GM23338 (cell line): ENCODE measurements at regions not wholly inside any gene's neighbourhood (a gene's known extent, or its start where the extent isn't known, plus 50 kb on each side); places are given as distances from the start of the nearest gene placed in this dataset.

Experiments
- ATAC-seq: fragments of 200-7000 bp; cut with Tn5 transposase; 3 replicates; pipeline ENCODE4 v1.9.1; 2020
- DNase-seq: peaks from one replicate; pipeline ENCODE4 v3.0.0-alpha.2; 2015; ENCODE audit warnings: low spot score
- H2AFZ ChIP-seq: fragments of 200-600 bp; sonication (generic); 2 replicates; pipeline ENCODE4 v1.8.0; 2016; ENCODE audit warnings: antibody characterized with exemption, mild to moderate bottlenecking, moderate library complexity
- H3F3A ChIP-seq: fragments of 200-600 bp; sonication (generic); replicated peaks from 2 replicates; pipeline ENCODE4 v1.8.0; 2017; ENCODE audit warnings: antibody characterized with exemption, mixed run types, low read depth
- H3K27ac ChIP-seq: fragments of 200-600 bp; sonication (generic); 2 replicates; pipeline ENCODE4 v1.6.1; 2016; ENCODE audit warnings: low read depth
- H3K27me3 ChIP-seq: fragments of 200-600 bp; sonication (generic); 2 replicates; pipeline ENCODE4 v1.8.0; 2016; ENCODE audit warnings: mild to moderate bottlenecking, mixed run types, moderate library complexity; ENCODE audit not compliant: insufficient read depth
- H3K36me3 ChIP-seq: fragments of 200-600 bp; sonication (generic); 2 replicates; pipeline ENCODE4 v1.8.0; 2016; ENCODE audit warnings: mild to moderate bottlenecking; ENCODE audit not compliant: insufficient read depth
- H3K4me1 ChIP-seq: fragments of 200-600 bp; sonication (generic); 2 replicates; pipeline ENCODE4 v1.8.0; 2016; ENCODE audit warnings: mild to moderate bottlenecking, moderate library complexity; ENCODE audit not compliant: insufficient read depth
- H3K4me2 ChIP-seq: fragments of 200-600 bp; sonication (generic); 2 replicates; pipeline ENCODE4 v1.7.1; 2017; ENCODE audit warnings: mixed run types
- H3K4me3 ChIP-seq: fragments of 200-600 bp; sonication (generic); 2 replicates; pipeline ENCODE4 v1.6.1; 2016; ENCODE audit warnings: mixed run types
- H3K79me2 ChIP-seq: fragments of 200-600 bp; sonication (generic); replicated peaks from 2 replicates; pipeline ENCODE4 v1.8.0; 2017; ENCODE audit warnings: mild to moderate bottlenecking; ENCODE audit not compliant: insufficient read depth
- H3K9me2 ChIP-seq: fragments of 200-600 bp; sonication (generic); 2 replicates; pipeline ENCODE4 v1.8.0; 2017; ENCODE audit not compliant: insufficient read depth
- H4K20me1 ChIP-seq: fragments of 200-600 bp; sonication (generic); replicated peaks from 2 replicates; pipeline ENCODE4 v1.8.0; 2017; ENCODE audit warnings: mild to moderate bottlenecking; ENCODE audit not compliant: insufficient read depth
- H3K27ac Mint-ChIP-seq: 2 replicates; pipeline ENCODE4 v1.8.0; 2020; ENCODE audit warnings: inconsistent platforms, mild to moderate bottlenecking, moderate library complexity, mixed read lengths
- H3K27me3 Mint-ChIP-seq: 3 replicates; pipeline ENCODE4 v1.8.0; 2022; ENCODE audit warnings: low read depth, mild to moderate bottlenecking, moderate library complexity, mixed read lengths, inconsistent platforms; ENCODE audit not compliant: insufficient read depth, poor library complexity
- H3K36me3 Mint-ChIP-seq: 3 replicates; pipeline ENCODE4 v1.8.0; 2021; ENCODE audit warnings: low read depth, mild to moderate bottlenecking, inconsistent platforms, moderate library complexity, mixed read lengths
- H3K4me1 Mint-ChIP-seq: 3 replicates; pipeline ENCODE4 v1.8.0; 2020; ENCODE audit warnings: mild to moderate bottlenecking, inconsistent platforms, mixed read lengths
- H3K4me3 Mint-ChIP-seq: 3 replicates; pipeline ENCODE4 v1.8.0; 2021; ENCODE audit warnings: moderate library complexity, mild to moderate bottlenecking, inconsistent platforms, mixed read lengths
- H3K9me3 Mint-ChIP-seq: 3 replicates; pipeline ENCODE4 v1.8.0; 2020; ENCODE audit warnings: moderate library complexity, mild to moderate bottlenecking, inconsistent platforms, mixed read lengths
- NANOG ChIP-seq: IDR thresholded peaks from 2 replicates; pipeline ENCODE4 v1.6.1; 2016; ENCODE audit warnings: antibody characterized with exemption, borderline replicate concordance
- STAT1 ChIP-seq: IDR thresholded peaks from one replicate; pipeline ENCODE4 v1.6.1; 2016; ENCODE audit warnings: antibody characterized with exemption; ENCODE audit not compliant: unreplicated experiment
- ZNF331 ChIP-seq: fragments of 250-450 bp; sonication (Bioruptor Pico); IDR thresholded peaks from 2 replicates; pipeline ENCODE4 v1.5.0; 2020; ENCODE audit warnings: low read depth, mild to moderate bottlenecking, moderate library complexity
- TF ChIP-seq, protein P1 (sequence below): fragments of 250-450 bp; sonication (Bioruptor Pico); IDR thresholded peaks from 2 replicates; pipeline ENCODE4 v1.5.0; 2020; ENCODE audit warnings: mild to moderate bottlenecking, moderate library complexity
- TF ChIP-seq, protein P2 (sequence below): IDR thresholded peaks from one replicate; pipeline ENCODE4 v1.6.1; 2018; ENCODE audit warnings: antibody characterized with exemption; ENCODE audit not compliant: unreplicated experiment

DNA sequence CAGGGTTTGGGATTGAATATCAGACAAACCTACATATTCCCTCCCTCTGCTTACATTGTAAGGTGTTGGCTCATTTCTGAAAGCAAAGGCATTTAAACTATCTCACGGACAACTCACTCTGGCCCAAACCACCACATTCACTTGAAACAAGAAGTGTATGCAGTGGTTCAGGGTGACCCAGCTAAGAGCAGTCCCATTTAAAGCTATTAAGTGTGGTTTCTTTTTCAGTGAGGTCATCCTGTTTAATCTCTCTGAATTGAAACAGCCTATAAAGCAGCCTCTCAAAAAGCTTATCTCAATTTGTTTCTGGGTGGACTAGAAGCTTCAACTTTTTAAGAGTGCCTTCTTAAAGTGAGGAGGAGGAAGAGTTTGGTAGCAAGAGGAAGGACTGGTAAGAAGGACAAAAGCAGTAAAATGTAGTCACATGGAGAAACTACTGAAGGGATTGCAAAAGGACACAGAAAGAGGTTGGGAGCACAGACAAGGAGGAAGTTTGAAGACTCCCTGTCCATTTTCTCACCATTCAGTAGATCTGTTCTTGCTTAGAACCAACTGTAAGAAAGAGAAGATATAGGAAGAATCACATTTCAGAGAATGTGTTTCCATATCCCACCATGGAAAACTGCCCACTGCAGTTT, 151.6 kb downstream of the TMCO5A start:
- H3K27me3 ChIP-seq, result no peaks in the 10 kb centered on the region
- H3K4me3 Mint-ChIP-seq, result no peak overlapping the region
- no peaks in the 10 kb centered on the region for H3K79me2 ChIP-seq
- TF ChIP-seq NANOG (no peak), STAT1 (no peak), ZNF331 (CRISPR knock-in tag) (no peak)
- TF ChIP-seq, protein P1, sequence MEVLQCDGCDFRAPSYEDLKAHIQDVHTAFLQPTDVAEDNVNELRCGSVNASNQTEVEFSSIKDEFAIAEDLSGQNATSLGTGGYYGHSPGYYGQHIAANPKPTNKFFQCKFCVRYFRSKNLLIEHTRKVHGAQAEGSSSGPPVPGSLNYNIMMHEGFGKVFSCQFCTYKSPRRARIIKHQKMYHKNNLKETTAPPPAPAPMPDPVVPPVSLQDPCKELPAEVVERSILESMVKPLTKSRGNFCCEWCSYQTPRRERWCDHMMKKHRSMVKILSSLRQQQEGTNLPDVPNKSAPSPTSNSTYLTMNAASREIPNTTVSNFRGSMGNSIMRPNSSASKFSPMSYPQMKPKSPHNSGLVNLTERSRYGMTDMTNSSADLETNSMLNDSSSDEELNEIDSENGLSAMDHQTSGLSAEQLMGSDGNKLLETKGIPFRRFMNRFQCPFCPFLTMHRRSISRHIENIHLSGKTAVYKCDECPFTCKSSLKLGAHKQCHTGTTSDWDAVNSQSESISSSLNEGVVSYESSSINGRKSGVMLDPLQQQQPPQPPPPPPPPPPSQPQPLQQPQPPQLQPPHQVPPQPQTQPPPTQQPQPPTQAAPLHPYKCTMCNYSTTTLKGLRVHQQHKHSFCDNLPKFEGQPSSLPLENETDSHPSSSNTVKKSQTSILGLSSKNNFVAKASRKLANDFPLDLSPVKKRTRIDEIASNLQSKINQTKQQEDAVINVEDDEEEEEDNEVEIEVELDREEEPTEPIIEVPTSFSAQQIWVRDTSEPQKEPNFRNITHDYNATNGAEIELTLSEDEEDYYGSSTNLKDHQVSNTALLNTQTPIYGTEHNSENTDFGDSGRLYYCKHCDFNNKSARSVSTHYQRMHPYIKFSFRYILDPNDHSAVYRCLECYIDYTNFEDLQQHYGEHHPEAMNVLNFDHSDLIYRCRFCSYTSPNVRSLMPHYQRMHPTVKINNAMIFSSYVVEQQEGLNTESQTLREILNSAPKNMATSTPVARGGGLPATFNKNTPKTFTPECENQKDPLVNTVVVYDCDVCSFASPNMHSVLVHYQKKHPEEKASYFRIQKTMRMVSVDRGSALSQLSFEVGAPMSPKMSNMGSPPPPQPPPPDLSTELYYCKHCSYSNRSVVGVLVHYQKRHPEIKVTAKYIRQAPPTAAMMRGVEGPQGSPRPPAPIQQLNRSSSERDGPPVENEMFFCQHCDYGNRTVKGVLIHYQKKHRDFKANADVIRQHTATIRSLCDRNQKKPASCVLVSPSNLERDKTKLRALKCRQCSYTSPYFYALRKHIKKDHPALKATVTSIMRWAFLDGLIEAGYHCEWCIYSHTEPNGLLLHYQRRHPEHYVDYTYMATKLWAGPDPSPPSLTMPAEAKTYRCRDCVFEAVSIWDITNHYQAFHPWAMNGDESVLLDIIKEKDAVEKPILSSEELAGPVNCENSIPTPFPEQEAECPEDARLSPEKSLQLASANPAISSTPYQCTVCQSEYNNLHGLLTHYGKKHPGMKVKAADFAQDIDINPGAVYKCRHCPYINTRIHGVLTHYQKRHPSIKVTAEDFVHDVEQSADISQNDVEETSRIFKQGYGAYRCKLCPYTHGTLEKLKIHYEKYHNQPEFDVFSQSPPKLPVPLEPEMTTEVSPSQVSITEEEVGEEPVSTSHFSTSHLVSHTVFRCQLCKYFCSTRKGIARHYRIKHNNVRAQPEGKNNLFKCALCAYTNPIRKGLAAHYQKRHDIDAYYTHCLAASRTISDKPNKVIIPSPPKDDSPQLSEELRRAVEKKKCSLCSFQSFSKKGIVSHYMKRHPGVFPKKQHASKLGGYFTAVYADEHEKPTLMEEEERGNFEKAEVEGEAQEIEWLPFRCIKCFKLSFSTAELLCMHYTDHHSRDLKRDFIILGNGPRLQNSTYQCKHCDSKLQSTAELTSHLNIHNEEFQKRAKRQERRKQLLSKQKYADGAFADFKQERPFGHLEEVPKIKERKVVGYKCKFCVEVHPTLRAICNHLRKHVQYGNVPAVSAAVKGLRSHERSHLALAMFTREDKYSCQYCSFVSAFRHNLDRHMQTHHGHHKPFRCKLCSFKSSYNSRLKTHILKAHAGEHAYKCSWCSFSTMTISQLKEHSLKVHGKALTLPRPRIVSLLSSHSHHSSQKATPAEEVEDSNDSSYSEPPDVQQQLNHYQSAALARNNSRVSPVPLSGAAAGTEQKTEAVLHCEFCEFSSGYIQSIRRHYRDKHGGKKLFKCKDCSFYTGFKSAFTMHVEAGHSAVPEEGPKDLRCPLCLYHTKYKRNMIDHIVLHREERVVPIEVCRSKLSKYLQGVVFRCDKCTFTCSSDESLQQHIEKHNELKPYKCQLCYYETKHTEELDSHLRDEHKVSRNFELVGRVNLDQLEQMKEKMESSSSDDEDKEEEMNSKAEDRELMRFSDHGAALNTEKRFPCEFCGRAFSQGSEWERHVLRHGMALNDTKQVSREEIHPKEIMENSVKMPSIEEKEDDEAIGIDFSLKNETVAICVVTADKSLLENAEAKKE (CRISPR knock-in tag), result no peak
- TF ChIP-seq, protein P2, sequence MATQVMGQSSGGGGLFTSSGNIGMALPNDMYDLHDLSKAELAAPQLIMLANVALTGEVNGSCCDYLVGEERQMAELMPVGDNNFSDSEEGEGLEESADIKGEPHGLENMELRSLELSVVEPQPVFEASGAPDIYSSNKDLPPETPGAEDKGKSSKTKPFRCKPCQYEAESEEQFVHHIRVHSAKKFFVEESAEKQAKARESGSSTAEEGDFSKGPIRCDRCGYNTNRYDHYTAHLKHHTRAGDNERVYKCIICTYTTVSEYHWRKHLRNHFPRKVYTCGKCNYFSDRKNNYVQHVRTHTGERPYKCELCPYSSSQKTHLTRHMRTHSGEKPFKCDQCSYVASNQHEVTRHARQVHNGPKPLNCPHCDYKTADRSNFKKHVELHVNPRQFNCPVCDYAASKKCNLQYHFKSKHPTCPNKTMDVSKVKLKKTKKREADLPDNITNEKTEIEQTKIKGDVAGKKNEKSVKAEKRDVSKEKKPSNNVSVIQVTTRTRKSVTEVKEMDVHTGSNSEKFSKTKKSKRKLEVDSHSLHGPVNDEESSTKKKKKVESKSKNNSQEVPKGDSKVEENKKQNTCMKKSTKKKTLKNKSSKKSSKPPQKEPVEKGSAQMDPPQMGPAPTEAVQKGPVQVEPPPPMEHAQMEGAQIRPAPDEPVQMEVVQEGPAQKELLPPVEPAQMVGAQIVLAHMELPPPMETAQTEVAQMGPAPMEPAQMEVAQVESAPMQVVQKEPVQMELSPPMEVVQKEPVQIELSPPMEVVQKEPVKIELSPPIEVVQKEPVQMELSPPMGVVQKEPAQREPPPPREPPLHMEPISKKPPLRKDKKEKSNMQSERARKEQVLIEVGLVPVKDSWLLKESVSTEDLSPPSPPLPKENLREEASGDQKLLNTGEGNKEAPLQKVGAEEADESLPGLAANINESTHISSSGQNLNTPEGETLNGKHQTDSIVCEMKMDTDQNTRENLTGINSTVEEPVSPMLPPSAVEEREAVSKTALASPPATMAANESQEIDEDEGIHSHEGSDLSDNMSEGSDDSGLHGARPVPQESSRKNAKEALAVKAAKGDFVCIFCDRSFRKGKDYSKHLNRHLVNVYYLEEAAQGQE, result no peak
- H3K4me1 Mint-ChIP-seq, result peaks cover 3% of the 10 kb centered on the region; the same call in 1 of the 3 replicates
- H2AFZ ChIP-seq, result peak overlapping the region; percentile 29; the same call in 1 of the 2 replicates
- DNase-seq (no peak), ATAC-seq (no peak)
- H3K4me2 ChIP-seq, result no peak overlapping the region
- H3K9me2 ChIP-seq, result no peaks in the 10 kb centered on the region
- H4K20me1 ChIP-seq, result no peaks in the 10 kb centered on the region
- no peaks in the 10 kb centered on the region for H3K36me3 Mint-ChIP-seq
- no peaks in the 10 kb centered on the region for H3K36me3 ChIP-seq
- H3K4me3 ChIP-seq, result no peak overlapping the region
- H3K27ac Mint-ChIP-seq, result no peak overlapping the region
- H3K4me1 ChIP-seq, result no peaks in the 10 kb centered on the region
- H3F3A ChIP-seq, result no peaks in the 10 kb centered on the region
- H3K9me3 Mint-ChIP-seq, result no peaks in the 10 kb centered on the region
- H3K27me3 Mint-ChIP-seq, result no peaks in the 10 kb centered on the region
- H3K27ac ChIP-seq, result no peak overlapping the region
